ENCODE measurements at regions not wholly inside any gene's neighbourhood (a gene's known extent, or its start where the extent isn't known, plus 50 kb on each side); places are given as distances from the start of the nearest gene placed in this dataset.

GRCh38 chr3:157948605-157949383, 157.4 kb downstream of the SHOX2 start:
- H3K4me3 ChIP-seq (ENCODE audit: low read depth, low read length), result no peak overlapping the region
- TF ChIP-seq CTCF (conservative IDR thresholded peaks at IDR 0.05; ENCODE audit: low read depth, low read length), result no peak
- no peak for DNase-seq (ENCODE audit: low read depth)

GRCh38 chr3:157939166-157939565, 167.1 kb downstream of the SHOX2 start:
- H3K4me3 ChIP-seq (ENCODE audit: low read depth, low read length), result no peak overlapping the region
- TF ChIP-seq CTCF (conservative IDR thresholded peaks at IDR 0.05; ENCODE audit: low read depth, low read length), result no peak
- DNase-seq (ENCODE audit: low read depth), result no peak

- TF ChIP-seq CTCF (conservative IDR thresholded peaks at IDR 0.05; ENCODE audit: low read depth, low read length), result no peak
- no peak for DNase-seq (ENCODE audit: low read depth)
- no peak overlapping the region for H3K4me3 ChIP-seq (ENCODE audit: low read depth, low read length)
These were observed 168.0 kb downstream of the SHOX2 start for GRCh38 chr3:157938154-157938779.

- no peak overlapping the region for H3K4me3 ChIP-seq (ENCODE audit: low read depth, low read length)
- no peak for TF ChIP-seq CTCF (conservative IDR thresholded peaks at IDR 0.05; ENCODE audit: low read depth, low read length)
These were observed 174.7 kb downstream of the SHOX2 start for GRCh38 chr3:157931517-157931916.

GRCh38 chr3:157930000-157930780, 176.0 kb downstream of the SHOX2 start:
- DNase-seq (ENCODE audit: low read depth), result no peak
- no peak for TF ChIP-seq CTCF (conservative IDR thresholded peaks at IDR 0.05; ENCODE audit: low read depth, low read length)
- no peak overlapping the region for H3K4me3 ChIP-seq (ENCODE audit: low read depth, low read length)

More at GRCh38 chr3:157931517-157931916, 174.7 kb downstream of the SHOX2 start:
- no peak for DNase-seq (ENCODE audit: low read depth)

- DNase-seq (ENCODE audit: low read depth), result no peak
- no peak for TF ChIP-seq CTCF (conservative IDR thresholded peaks at IDR 0.05; ENCODE audit: low read depth, low read length)
These were observed 179.4 kb downstream of the SHOX2 start for GRCh38 chr3:157926822-157927221.

More at GRCh38 chr3:157926822-157927221, 179.4 kb downstream of the SHOX2 start:
- no peak overlapping the region for H3K4me3 ChIP-seq (ENCODE audit: low read depth, low read length)
